ENCODE measurements at regions not wholly inside any gene's neighbourhood (a gene's known extent, or its start where the extent isn't known, plus 50 kb on each side); places are given as distances from the start of the nearest gene placed in this dataset.
"Not testable (repeated sequence)": the region's sequence is repeated elsewhere in the genome, so short reads cannot be mapped to it uniquely, and the experiment has no call there.

DNA sequence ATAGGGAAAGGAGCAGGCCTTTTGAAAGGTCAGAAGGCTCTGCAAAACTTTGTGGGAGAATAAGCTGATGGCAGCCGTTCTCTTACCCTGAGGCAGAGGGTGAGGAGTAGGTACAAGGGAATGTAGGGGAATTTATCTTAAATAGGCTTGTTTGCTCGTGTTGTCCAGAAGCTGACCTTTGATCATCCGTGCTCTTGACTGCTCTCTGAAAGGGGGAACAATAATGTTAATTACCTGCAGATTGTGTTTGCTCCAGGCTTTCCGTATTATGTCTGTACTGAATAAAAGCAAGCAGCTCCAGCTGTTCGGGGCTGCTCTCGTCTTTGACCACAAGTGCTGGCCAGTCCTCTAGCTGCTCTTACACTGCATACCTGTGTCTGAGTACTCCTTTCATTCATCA lies 116.3 kb downstream of the ZNF429 start:
- TF ChIP-seq, protein P1, sequence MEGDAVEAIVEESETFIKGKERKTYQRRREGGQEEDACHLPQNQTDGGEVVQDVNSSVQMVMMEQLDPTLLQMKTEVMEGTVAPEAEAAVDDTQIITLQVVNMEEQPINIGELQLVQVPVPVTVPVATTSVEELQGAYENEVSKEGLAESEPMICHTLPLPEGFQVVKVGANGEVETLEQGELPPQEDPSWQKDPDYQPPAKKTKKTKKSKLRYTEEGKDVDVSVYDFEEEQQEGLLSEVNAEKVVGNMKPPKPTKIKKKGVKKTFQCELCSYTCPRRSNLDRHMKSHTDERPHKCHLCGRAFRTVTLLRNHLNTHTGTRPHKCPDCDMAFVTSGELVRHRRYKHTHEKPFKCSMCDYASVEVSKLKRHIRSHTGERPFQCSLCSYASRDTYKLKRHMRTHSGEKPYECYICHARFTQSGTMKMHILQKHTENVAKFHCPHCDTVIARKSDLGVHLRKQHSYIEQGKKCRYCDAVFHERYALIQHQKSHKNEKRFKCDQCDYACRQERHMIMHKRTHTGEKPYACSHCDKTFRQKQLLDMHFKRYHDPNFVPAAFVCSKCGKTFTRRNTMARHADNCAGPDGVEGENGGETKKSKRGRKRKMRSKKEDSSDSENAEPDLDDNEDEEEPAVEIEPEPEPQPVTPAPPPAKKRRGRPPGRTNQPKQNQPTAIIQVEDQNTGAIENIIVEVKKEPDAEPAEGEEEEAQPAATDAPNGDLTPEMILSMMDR (conservative IDR thresholded peaks at IDR 0.05), result no peak
- TF ChIP-seq EZH2 (IDR thresholded peaks at IDR 0.05; ENCODE audit: low read depth), result no peak
- Histone ChIP-seq H3K4me1 (replicated peaks; ENCODE audit: insufficient read depth) (no peaks in the 10 kb centered on the region), H2AFZ (no peak overlapping the region), H3K79me2 (ENCODE audit: low read depth) (no peaks in the 10 kb centered on the region), H3K27me3 (ENCODE audit: insufficient read depth, low read depth) (no peaks in the 10 kb centered on the region), H3K9me2 (ENCODE audit: insufficient read depth) (no peaks in the 10 kb centered on the region; the same call in 1 of the 2 replicates), H3K4me2 (no peak overlapping the region), H3K36me3 (ENCODE audit: low read depth) (no peaks in the 10 kb centered on the region), H4K20me1 (ENCODE audit: insufficient read depth) (no peaks in the 10 kb centered on the region), H3F3A (ENCODE audit: insufficient read depth, low read depth) (no peaks in the 10 kb centered on the region), H3K4me3 (no peak overlapping the region), H3K27ac (no peak overlapping the region), H3K9me3 (ENCODE audit: insufficient read depth, low read depth) (no peaks in the 10 kb centered on the region; the same call in 1 of the 2 replicates)
- ChIA-PET POLR2A (ENCODE audit: unreplicated experiment) (no interaction called here), CTCF (no interaction called here)
- BruUV-seq (replicated peaks), result no TSS peak
- DNase-seq, result no peak
- intact Hi-C loops (cut with micrococcal nuclease; ENCODE audit: unreplicated experiment), result no loop called here

DNA sequence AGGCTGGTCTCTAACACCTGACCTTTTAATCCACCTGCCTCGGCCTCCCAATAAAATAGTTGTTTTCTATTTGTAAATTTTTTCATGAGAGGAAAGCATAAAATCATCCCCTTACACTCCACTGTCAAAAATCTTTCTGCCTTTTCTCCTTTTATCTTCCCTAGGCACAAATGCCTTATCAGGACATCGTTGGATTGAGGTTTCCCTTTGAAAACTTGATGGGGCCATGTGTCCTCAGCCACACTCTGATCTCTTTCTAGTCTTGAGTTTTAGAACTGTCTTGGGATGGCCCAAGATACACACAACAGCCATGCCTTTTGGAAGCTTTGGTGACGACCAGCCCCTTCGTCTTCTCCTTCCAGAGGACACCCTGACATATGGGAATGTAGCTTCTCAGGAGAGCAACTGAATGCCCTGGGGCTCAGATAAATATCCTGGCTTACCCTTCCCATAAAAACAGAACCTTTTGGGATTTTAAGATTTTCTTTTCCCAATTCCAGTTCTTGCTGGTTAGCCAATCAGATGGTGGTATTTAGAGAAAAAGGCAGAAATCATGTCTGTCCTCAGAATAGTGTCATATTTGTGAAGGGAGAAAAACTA lies 112.4 kb downstream of the ZNF429 start:
- Histone ChIP-seq H3K9me2 (ENCODE audit: insufficient read depth) (no peaks in the 10 kb centered on the region; the same call in 1 of the 2 replicates), H3K4me3 (no peak overlapping the region), H3K9me3 (ENCODE audit: insufficient read depth, low read depth) (no peaks in the 10 kb centered on the region; the same call in 1 of the 2 replicates), H3K27me3 (ENCODE audit: insufficient read depth, low read depth) (no peaks in the 10 kb centered on the region), H3K4me2 (no peak overlapping the region), H3K79me2 (ENCODE audit: low read depth) (no peaks in the 10 kb centered on the region), H2AFZ (peak overlapping the region; percentile 13; the same call in 1 of the 2 replicates), H3F3A (ENCODE audit: insufficient read depth, low read depth) (no peaks in the 10 kb centered on the region), H3K27ac (no peak overlapping the region), H3K36me3 (ENCODE audit: low read depth) (no peaks in the 10 kb centered on the region), H4K20me1 (ENCODE audit: insufficient read depth) (no peaks in the 10 kb centered on the region), H3K4me1 (replicated peaks; ENCODE audit: insufficient read depth) (no peaks in the 10 kb centered on the region)
- intact Hi-C loops (cut with micrococcal nuclease; ENCODE audit: unreplicated experiment), result no loop called here
- TF ChIP-seq, protein P1 (conservative IDR thresholded peaks at IDR 0.05), result no peak
- no peak for TF ChIP-seq EZH2 (IDR thresholded peaks at IDR 0.05; ENCODE audit: low read depth)
- BruUV-seq (replicated peaks), result no TSS peak
- ChIA-PET POLR2A (ENCODE audit: unreplicated experiment) (no interaction called here), CTCF (no interaction called here)
- DNase-seq, result no peak

DNA sequence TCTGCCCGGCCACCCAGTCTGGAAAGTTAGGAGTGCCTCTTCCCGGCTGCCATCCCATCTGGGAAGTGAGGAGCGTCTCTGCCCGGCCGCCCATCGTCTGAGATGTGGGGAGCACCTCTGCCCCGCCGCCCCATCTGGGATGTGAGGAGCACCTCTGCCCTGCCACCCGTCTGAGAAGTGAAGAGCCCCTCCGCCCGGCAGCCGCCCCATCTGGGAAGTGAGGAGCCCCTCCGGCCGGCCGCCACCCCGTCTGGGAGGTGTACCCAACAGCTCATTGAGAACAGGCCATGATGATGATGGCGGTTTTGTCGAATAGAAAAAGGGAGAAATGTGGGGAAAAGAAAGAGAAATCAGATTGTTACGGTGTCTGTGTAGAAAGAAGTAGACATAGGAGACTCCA lies 109.4 kb downstream of the ZNF429 start:
- H3K9me3 ChIP-seq (ENCODE audit: insufficient read depth, low read depth); H3K27me3 ChIP-seq (ENCODE audit: insufficient read depth, low read depth); BruUV-seq (replicated peaks); H3K79me2 ChIP-seq (ENCODE audit: low read depth); DNase-seq; H3K4me3 ChIP-seq; H4K20me1 ChIP-seq (ENCODE audit: insufficient read depth); H3K4me1 ChIP-seq (replicated peaks; ENCODE audit: insufficient read depth); H3F3A ChIP-seq (ENCODE audit: insufficient read depth, low read depth); H3K9me2 ChIP-seq (ENCODE audit: insufficient read depth); H3K36me3 ChIP-seq (ENCODE audit: low read depth); POLR2A ChIA-PET (ENCODE audit: unreplicated experiment); H3K27ac ChIP-seq; CTCF ChIA-PET; intact Hi-C loops (cut with micrococcal nuclease; ENCODE audit: unreplicated experiment); H3K4me2 ChIP-seq; H2AFZ ChIP-seq: not testable (repeated sequence)

DNA sequence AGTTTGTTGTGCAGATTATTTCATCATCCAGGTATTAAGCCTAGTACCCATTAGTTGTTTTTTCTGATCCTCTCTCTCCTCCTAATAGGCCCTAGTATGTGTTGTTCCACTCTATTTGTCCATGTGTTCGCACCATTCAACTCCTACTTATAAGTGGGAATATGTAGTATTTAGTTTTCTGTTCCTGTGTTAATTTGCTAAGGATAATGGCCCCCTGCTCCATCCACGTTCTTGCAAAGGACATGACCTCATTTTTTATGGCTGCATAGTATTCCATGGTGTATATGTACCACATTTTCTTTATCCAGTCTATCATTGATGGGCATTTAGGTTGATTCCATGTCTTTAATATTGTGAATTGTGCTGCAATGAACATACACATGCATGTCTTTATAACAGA lies 107.8 kb downstream of the ZNF429 start:
- POLR2A ChIA-PET (ENCODE audit: unreplicated experiment), result not testable (repeated sequence)

More for the DNA sequence above, 107.8 kb downstream of the ZNF429 start:
- DNase-seq; H3K4me3 ChIP-seq; H3K9me2 ChIP-seq (ENCODE audit: insufficient read depth); intact Hi-C loops (cut with micrococcal nuclease; ENCODE audit: unreplicated experiment); H3K4me2 ChIP-seq; H3K4me1 ChIP-seq (replicated peaks; ENCODE audit: insufficient read depth); H3K9me3 ChIP-seq (ENCODE audit: insufficient read depth, low read depth); BruUV-seq (replicated peaks); H3F3A ChIP-seq (ENCODE audit: insufficient read depth, low read depth); H2AFZ ChIP-seq; CTCF ChIA-PET; H3K36me3 ChIP-seq (ENCODE audit: low read depth); H3K27me3 ChIP-seq (ENCODE audit: insufficient read depth, low read depth); H4K20me1 ChIP-seq (ENCODE audit: insufficient read depth); H3K27ac ChIP-seq; H3K79me2 ChIP-seq (ENCODE audit: low read depth): not testable (repeated sequence)

Data from PC-9 (cell line).